H9 (cell line): ENCODE measurements at regions not wholly inside any gene's neighbourhood (a gene's known extent, or its start where the extent isn't known, plus 50 kb on each side); places are given as distances from the start of the nearest gene placed in this dataset.
A peak's percentile ranks its signal among the peaks of the same experiment; 100 is the strongest.

Experiments used
- DNase-seq: peaks from one replicate; pipeline ENCODE4 v3.0.0-alpha.2; 2017
- H2AFZ ChIP-seq: one replicate; pipeline ENCODE4 v1.6.1; 2013; ENCODE audit warnings: mild to moderate bottlenecking, low read length, control low read depth, moderate library complexity
- H2AK5ac ChIP-seq: 2 replicates; pipeline ENCODE4 v1.6.1; 2013; ENCODE audit warnings: low read length, control low read depth, mixed read lengths; ENCODE audit not compliant: insufficient read length
- H2BK120ac ChIP-seq: one replicate; pipeline ENCODE4 v1.6.1; 2013; ENCODE audit warnings: low read depth, mild to moderate bottlenecking, low read length, control low read depth, inconsistent platforms; ENCODE audit not compliant: poor library complexity, severe bottlenecking
- H2BK12ac ChIP-seq: 2 replicates; pipeline ENCODE4 v1.6.1; 2013; ENCODE audit warnings: low read length, control low read depth, mixed read lengths, low read depth; ENCODE audit not compliant: insufficient read length
- H2BK15ac ChIP-seq: 2 replicates; pipeline ENCODE4 v1.6.1; 2013; ENCODE audit warnings: low read depth, low read length, control low read depth
- H2BK20ac ChIP-seq: one replicate; pipeline ENCODE4 v1.6.1; 2013; ENCODE audit warnings: low read depth, mild to moderate bottlenecking, low read length, control low read depth, inconsistent platforms; ENCODE audit not compliant: poor library complexity, severe bottlenecking
- H2BK5ac ChIP-seq: 2 replicates; pipeline ENCODE4 v1.6.1; 2013; ENCODE audit warnings: low read length, control low read depth, mixed read lengths; ENCODE audit not compliant: insufficient read length
- H3K14ac ChIP-seq: 2 replicates; pipeline ENCODE4 v1.6.1; 2013; ENCODE audit warnings: low read length, control low read depth; ENCODE audit not compliant: insufficient read depth
- H3K18ac ChIP-seq: 2 replicates; pipeline ENCODE4 v1.6.1; 2013; ENCODE audit warnings: low read depth, mild to moderate bottlenecking, mixed read lengths, low read length, control low read depth; ENCODE audit not compliant: insufficient read length
- H3K23ac ChIP-seq: 2 replicates; pipeline ENCODE4 v1.6.1; 2013; ENCODE audit warnings: low read length, control low read depth, mixed read lengths, low read depth; ENCODE audit not compliant: insufficient read length
- H3K23me2 ChIP-seq: 2 replicates; pipeline ENCODE4 v1.6.1; 2013; ENCODE audit warnings: low read depth, mild to moderate bottlenecking, mixed read lengths, low read length, control low read depth; ENCODE audit not compliant: insufficient read length, poor library complexity, severe bottlenecking
- H3K27ac ChIP-seq: 2 replicates; pipeline ENCODE4 v1.5.1; 2013; ENCODE audit warnings: low read length, control low read depth, mixed read lengths, low read depth; ENCODE audit not compliant: insufficient read length
- H3K27me3 ChIP-seq: 2 replicates; pipeline ENCODE4 v1.6.1; 2013; ENCODE audit warnings: low read length, control low read depth, inconsistent platforms; ENCODE audit not compliant: insufficient read depth
- H3K4ac ChIP-seq: 2 replicates; pipeline ENCODE4 v1.6.1; 2013; ENCODE audit warnings: low read depth, mild to moderate bottlenecking, control low read depth, inconsistent platforms, low read length, moderate library complexity
- H3K4me1 ChIP-seq: 2 replicates; pipeline ENCODE4 v1.6.1; 2013; ENCODE audit warnings: low read length, control low read depth, inconsistent platforms; ENCODE audit not compliant: insufficient read depth
- H3K4me2 ChIP-seq: 2 replicates; pipeline ENCODE4 v1.6.1; 2013; ENCODE audit warnings: low read length, control low read depth, mixed read lengths; ENCODE audit not compliant: insufficient read length, insufficient read depth
- H3K56ac ChIP-seq: 2 replicates; pipeline ENCODE4 v1.6.1; 2013; ENCODE audit warnings: low read depth, mild to moderate bottlenecking, mixed read lengths, low read length, control low read depth; ENCODE audit not compliant: insufficient read length
- H3K79me1 ChIP-seq: 2 replicates; pipeline ENCODE4 v1.6.1; 2013; ENCODE audit warnings: low read depth, mild to moderate bottlenecking, moderate library complexity, low read length, control low read depth, inconsistent platforms; ENCODE audit not compliant: insufficient read depth, poor library complexity, severe bottlenecking
- H3K79me2 ChIP-seq: 2 replicates; pipeline ENCODE4 v1.6.1; 2013; ENCODE audit warnings: low read length, control low read depth, inconsistent platforms; ENCODE audit not compliant: insufficient read depth
- H3K9ac ChIP-seq: 2 replicates; pipeline ENCODE4 v1.6.1; 2013; ENCODE audit warnings: low read length, control low read depth, mixed read lengths; ENCODE audit not compliant: insufficient read length; ENCODE audit errors: extremely low read depth
- H3K9me3 ChIP-seq: one replicate; pipeline ENCODE4 v1.6.1; 2013; ENCODE audit warnings: low read depth, low read length, inconsistent platforms; ENCODE audit not compliant: control insufficient read depth
- H3T11ph ChIP-seq: one replicate; pipeline ENCODE4 v1.6.1; 2013; ENCODE audit warnings: mild to moderate bottlenecking, low read length, control low read depth, inconsistent platforms
- H4K20me1 ChIP-seq: one replicate; pipeline ENCODE4 v1.6.1; 2013; ENCODE audit not compliant: control insufficient read depth, insufficient read length, insufficient read depth
- H4K5ac ChIP-seq: 2 replicates; pipeline ENCODE4 v1.6.1; 2013; ENCODE audit warnings: low read depth, mild to moderate bottlenecking, mixed read lengths, low read length, control low read depth; ENCODE audit not compliant: insufficient read length
- H4K8ac ChIP-seq: replicated peaks from 2 replicates; pipeline ENCODE4 v1.6.1; 2013; ENCODE audit warnings: low read length, control low read depth, mixed read lengths, low read depth; ENCODE audit not compliant: insufficient read length
- H4K91ac ChIP-seq: 2 replicates; pipeline ENCODE4 v1.6.1; 2013; ENCODE audit warnings: low read depth, mild to moderate bottlenecking, moderate library complexity, mixed read lengths, low read length, control low read depth; ENCODE audit not compliant: insufficient read length
- H3K27ac Mint-ChIP-seq, 3 experiments: 2 replicates in 2 of 3; 3 replicates in 1 of 3; pipeline ENCODE4 v1.8.0; 2020 to 2021; ENCODE audit warnings: mixed read lengths in 3 of 3, mild to moderate bottlenecking in 1 of 3, moderate library complexity in 1 of 3
- H3K27me3 Mint-ChIP-seq: 2 replicates; pipeline ENCODE4 v1.8.0; 2021; ENCODE audit warnings: low read depth, mild to moderate bottlenecking, moderate library complexity, mixed read lengths
- H3K36me3 Mint-ChIP-seq, 3 experiments: 2 replicates in 2 of 3; 3 replicates in 1 of 3; pipeline ENCODE4 v1.8.0; 2020 to 2021; ENCODE audit warnings: low read depth in 3 of 3, mixed read lengths in 3 of 3; ENCODE audit not compliant: insufficient read depth in 1 of 3
- H3K4me1 Mint-ChIP-seq, 2 experiments: 2 replicates each; pipeline ENCODE4 v1.8.0; 2020; ENCODE audit warnings: mixed read lengths in 2 of 2
- H3K4me3 Mint-ChIP-seq, 2 experiments: 2 replicates in 1 of 2; 3 replicates in 1 of 2; pipeline ENCODE4 v1.8.0; 2020 to 2021; ENCODE audit warnings: mild to moderate bottlenecking in 2 of 2, mixed read lengths in 2 of 2, moderate library complexity in 1 of 2
- H3K9me3 Mint-ChIP-seq, 2 experiments: 2 replicates in 1 of 2; 3 replicates in 1 of 2; pipeline ENCODE4 v1.8.0; 2020; ENCODE audit warnings: mild to moderate bottlenecking in 2 of 2, mixed read lengths in 2 of 2, moderate library complexity in 1 of 2
- CTCF ChIP-seq: fragments of 200-600 bp; sonication (generic); conservative IDR thresholded peaks from 3 replicates; pipeline ENCODE4 v1.8.0; 2021; ENCODE audit warnings: antibody characterized with exemption, mild to moderate bottlenecking
- WGBS: extraction: QIAGEN DNeasy Blood & Tissue Kit; methylation state at CpG from one replicate; pipeline ENCODE4 v1.1.7; 2013; ENCODE audit warnings: missing lambda C conversion rate, low lambda C conversion rate, mixed read lengths; ENCODE audit not compliant: insufficient read length; ENCODE audit errors: extremely low coverage; 5-methylcytosine and 5-hydroxymethylcytosine counted together

- Mint-ChIP-seq H3K4me3 (no peak overlapping the region), H3K27me3 (no peaks in the 10 kb centered on the region), H3K27ac (peak overlapping the region in 1 of 3 experiments; percentile 9; a peak in 1 of 7 replicates), H3K36me3 (no peaks in the 10 kb centered on the region; a peak in 1 of 7 replicates), H3K4me1 (peaks cover 34 to 45% of the 10 kb centered on the region in 2 experiments), H3K9me3 (no peaks in the 10 kb centered on the region; a peak in 1 of 5 replicates)
- no peak overlapping the region for H2BK12ac ChIP-seq
- H2BK5ac ChIP-seq = no peak overlapping the region
- H3K79me2 ChIP-seq = no peaks in the 10 kb centered on the region
- H4K8ac ChIP-seq = no peak overlapping the region
- H3K4ac ChIP-seq = no peak overlapping the region
- H2AK5ac ChIP-seq = no peak overlapping the region
- no peak overlapping the region for H2BK15ac ChIP-seq
- H3K9ac ChIP-seq = no peak overlapping the region
- H3K4me2 ChIP-seq = no peak overlapping the region
- no peak for DNase-seq
- no peaks in the 10 kb centered on the region for H4K20me1 ChIP-seq
- H3K27me3 ChIP-seq = no peaks in the 10 kb centered on the region
- no peak for TF ChIP-seq CTCF
- H2AFZ ChIP-seq = no peak overlapping the region
- H4K91ac ChIP-seq = no peak overlapping the region
- no peak overlapping the region for H3T11ph ChIP-seq
- no peak overlapping the region for H3K23ac ChIP-seq
- peaks cover 6% of the 10 kb centered on the region; the same call in 1 of the 2 replicates for H3K4me1 ChIP-seq
- no peak overlapping the region for H2BK20ac ChIP-seq
- H3K18ac ChIP-seq = no peak overlapping the region
- H4K5ac ChIP-seq = no peak overlapping the region
- H3K9me3 ChIP-seq = no peaks in the 10 kb centered on the region
- H2BK120ac ChIP-seq = no peak overlapping the region
- no peaks in the 10 kb centered on the region for H3K79me1 ChIP-seq
- no CpG with 5 or more reads among the region's 5 CpGs for WGBS
- no peak overlapping the region for H3K27ac ChIP-seq
- no peak overlapping the region for H3K56ac ChIP-seq
- H3K14ac ChIP-seq = no peak overlapping the region
- H3K23me2 ChIP-seq = no peaks in the 10 kb centered on the region
These were observed 292.0 kb upstream of the ZNF608 start for GRCh38 chr5:125038477-125038876.
